GM10266 (cell line): ENCODE measurements at regions not wholly inside any gene's neighbourhood (a gene's known extent, or its start where the extent isn't known, plus 50 kb on each side); places are given as distances from the start of the nearest gene placed in this dataset.

Experiments
- DNase-seq: peaks from one replicate; pipeline ENCODE4 v3.0.0; 2012; ENCODE audit errors: extremely low spot score
- TF ChIP-seq, protein P1 (sequence below): IDR thresholded peaks from 2 replicates; pipeline ENCODE4 v1.5.1; 2012; ENCODE audit warnings: mild to moderate bottlenecking, low read depth; ENCODE audit not compliant: control insufficient read depth, insufficient read depth; ENCODE audit errors: missing control alignments

DNA sequence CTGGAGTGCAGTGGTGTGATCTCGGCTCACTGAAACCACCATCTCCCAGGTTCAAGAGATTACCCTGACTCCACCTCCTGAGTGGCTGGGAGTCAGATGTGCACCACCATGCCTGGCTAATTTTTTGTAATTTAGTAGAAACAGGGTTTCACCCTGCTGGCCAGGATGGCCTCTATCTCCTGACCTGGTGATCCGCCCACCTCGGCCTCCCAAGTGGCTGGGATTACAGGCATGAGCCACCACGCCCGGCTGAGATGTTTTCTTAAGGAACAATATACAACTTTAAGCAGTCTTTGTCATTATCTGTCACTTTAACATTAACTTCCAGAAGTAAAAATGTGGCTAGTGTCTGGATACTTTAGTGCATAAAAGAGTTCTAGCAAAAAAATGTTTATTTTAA is 272.6 kb upstream of the FAT3 start:
- TF ChIP-seq, protein P1, sequence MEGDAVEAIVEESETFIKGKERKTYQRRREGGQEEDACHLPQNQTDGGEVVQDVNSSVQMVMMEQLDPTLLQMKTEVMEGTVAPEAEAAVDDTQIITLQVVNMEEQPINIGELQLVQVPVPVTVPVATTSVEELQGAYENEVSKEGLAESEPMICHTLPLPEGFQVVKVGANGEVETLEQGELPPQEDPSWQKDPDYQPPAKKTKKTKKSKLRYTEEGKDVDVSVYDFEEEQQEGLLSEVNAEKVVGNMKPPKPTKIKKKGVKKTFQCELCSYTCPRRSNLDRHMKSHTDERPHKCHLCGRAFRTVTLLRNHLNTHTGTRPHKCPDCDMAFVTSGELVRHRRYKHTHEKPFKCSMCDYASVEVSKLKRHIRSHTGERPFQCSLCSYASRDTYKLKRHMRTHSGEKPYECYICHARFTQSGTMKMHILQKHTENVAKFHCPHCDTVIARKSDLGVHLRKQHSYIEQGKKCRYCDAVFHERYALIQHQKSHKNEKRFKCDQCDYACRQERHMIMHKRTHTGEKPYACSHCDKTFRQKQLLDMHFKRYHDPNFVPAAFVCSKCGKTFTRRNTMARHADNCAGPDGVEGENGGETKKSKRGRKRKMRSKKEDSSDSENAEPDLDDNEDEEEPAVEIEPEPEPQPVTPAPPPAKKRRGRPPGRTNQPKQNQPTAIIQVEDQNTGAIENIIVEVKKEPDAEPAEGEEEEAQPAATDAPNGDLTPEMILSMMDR = no peak
- DNase-seq = no peak

DNA sequence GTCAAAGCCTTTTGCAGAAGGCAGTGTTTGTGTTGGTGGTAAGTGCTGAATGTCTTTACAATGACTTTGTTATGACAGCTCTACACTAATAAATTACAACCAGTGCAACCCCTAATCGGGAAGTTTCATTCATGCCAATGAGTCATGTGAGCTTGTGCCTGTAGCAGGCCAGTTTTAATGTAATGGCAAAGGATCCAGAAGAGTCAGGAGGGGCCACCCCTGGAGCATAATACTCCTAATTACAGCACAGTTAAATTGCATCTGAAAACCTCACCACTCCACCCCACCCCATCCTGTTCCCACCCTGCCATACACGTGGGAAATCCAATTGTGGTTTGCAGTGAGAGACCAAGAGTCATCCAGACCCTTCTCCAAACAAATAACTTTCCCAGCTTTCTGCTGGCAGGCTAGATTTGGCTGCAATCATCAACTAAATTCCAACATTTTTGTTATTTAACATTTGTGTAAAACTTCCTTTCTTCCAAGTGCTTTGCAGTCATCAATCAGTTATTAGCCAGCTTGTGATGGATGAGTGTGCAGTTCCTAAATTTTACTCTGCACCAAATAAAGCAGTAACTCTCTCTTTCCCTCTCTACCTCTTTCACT is 277.3 kb upstream of the FAT3 start:
- TF ChIP-seq, protein P1 = no peak
- no peak for DNase-seq

DNA sequence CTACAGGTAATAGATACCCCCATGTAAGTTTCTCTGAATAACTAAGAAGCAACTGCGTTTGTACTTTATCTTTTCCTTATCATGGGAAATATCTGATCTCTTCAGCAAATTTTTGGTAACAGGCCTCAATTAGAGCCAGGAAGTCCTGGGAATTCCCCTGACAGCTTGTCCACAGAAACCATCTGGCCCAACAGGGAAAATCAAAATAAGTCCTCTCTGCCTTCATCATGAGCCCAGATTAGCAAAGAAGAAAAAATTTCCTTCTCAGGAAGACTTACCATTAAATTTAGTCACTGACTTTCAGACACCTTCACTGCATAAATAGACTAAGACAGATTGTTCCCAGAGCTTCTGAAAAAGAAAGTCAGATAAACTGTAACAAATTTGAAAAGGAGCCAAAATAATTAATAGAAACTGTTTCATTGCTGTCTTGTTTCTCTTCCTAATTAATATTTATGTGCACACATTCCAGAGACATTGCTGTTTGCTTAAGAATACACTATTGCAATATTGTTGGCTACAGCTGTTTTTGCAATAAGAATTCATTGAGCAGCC is 278.1 kb upstream of the FAT3 start:
- no peak for DNase-seq

DNA sequence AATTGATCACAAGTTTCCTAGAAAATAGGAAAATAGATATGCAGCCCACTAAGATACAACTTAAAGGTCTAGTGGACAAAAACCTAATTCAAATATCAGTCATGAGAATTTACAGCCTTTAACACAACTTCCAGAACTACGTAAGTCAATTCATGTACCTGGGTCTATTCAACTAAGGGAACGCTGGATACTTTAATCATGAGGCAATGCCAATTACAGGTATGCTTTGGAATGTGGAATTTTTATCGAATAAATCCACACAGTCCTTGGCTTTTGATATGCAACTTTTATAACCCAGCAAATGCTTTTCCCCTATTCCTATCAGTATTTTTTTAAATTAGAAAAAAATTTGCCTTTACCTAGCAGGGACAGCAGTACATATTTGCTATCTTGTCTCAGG is 289.5 kb upstream of the FAT3 start:
- no peak for DNase-seq
- TF ChIP-seq, protein P1 = no peak

More for the DNA sequence above, 278.1 kb upstream of the FAT3 start:
- TF ChIP-seq, protein P1 = no peak

DNA sequence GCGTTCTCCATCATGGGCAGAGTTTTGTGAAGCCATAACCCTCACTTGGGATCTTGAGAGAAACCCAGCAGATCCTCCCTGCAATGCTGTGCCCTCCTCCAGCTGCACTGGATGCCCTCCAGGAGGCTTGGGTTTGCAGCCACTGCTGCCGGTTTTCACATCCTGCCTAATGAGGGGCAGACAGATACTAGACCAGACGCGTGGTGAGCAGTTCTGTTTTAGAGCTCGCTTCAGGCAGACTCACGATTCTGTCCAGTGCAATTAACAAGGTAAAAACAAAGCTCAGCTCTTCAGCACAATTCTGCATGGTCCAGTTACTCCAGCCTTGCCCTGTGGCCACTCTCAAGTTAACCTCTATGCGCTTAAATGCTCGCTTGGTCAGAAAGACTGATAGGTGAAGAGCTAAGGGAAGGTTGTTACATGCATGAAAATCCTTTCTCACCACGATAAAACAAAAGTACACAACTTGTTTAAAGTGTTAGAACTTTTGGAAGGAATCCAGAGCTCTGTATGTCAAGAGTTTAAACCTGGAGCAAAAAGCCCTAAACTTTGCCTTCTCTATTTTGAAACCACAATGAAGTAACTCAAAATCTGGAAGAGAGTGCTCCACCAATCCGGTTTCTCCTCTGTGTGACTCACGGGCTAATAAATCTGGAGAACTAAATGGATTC is 292.3 kb upstream of the FAT3 start:
- no peak for DNase-seq

DNA sequence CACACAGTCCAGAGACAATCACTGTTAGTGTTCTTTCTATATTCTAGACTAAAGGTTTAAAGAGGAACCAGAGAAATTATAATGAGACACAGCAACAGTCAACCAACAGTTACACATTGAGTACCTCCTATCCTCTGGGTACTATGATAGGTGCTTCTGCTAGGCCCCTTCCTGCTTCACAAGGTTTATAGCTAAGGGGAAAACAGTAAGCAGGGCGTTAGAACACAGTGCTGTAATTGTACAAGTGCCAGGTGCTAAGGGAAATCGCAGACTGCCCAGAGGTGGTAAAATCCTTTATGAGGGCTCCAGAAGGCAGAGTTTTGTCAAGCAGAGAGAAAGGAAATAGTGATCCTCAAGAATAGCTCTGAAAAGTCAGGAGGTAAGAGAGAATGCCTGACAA is 297.2 kb upstream of the FAT3 start:
- no peak for DNase-seq
- TF ChIP-seq, protein P1 = no peak

More for the DNA sequence above, 292.3 kb upstream of the FAT3 start:
- TF ChIP-seq, protein P1 = no peak

DNA sequence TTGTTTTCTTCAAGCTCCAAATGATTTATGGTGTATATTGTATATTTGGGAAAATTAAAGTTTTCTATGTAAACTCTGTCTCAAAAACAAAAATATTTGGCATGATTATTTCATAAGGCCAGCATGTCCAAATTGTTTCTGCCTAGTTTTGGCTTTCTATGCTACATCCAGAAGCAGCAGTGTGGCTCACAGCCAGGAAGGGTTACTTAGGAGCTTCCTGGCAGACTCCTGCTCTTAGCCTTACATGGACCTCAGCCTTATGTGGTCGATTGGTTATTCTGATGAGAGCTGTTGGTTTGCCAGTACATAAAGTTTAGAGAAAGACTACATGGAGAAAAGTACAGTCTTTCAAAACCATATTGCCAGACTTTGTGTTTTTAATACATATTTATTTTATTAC is 297.7 kb upstream of the FAT3 start:
- TF ChIP-seq, protein P1 = no peak
- DNase-seq = no peak
